Fibroblast of skin of abdomen (primary cell): ENCODE measurements at regions not wholly inside any gene's neighbourhood (a gene's known extent, or its start where the extent isn't known, plus 50 kb on each side); places are given as distances from the start of the nearest gene placed in this dataset.

Experiments
- DNase-seq: peaks from one replicate; pipeline ENCODE4 v3.0.0-alpha.2; 2013

GRCh38 chr5:62124266-62124665 lies 181.7 kb upstream of the KIF2A start:
- DNase-seq, result no peak

GRCh38 chr5:62126090-62126489 lies 179.9 kb upstream of the KIF2A start:
- no peak for DNase-seq

- DNase-seq, result no peak
These were observed 178.8 kb upstream of the KIF2A start for GRCh38 chr5:62127098-62127736.

GRCh38 chr5:62130107-62130506 lies 175.9 kb upstream of the KIF2A start:
- DNase-seq, result no peak

GRCh38 chr5:62132276-62132675 lies 173.7 kb upstream of the KIF2A start:
- DNase-seq, result peak; percentile 12

GRCh38 chr5:62133426-62133825 lies 172.6 kb upstream of the KIF2A start:
- no peak for DNase-seq

GRCh38 chr5:62134811-62135210 lies 171.2 kb upstream of the KIF2A start:
- DNase-seq, result peak; percentile 23

GRCh38 chr5:62137628-62138027 lies 168.4 kb upstream of the KIF2A start:
- no peak for DNase-seq

GRCh38 chr5:62138607-62139006 lies 167.4 kb upstream of the KIF2A start:
- no peak for DNase-seq

GRCh38 chr5:62139741-62140140 lies 166.3 kb upstream of the KIF2A start:
- no peak for DNase-seq

- no peak for DNase-seq
These were observed 163.7 kb upstream of the KIF2A start for GRCh38 chr5:62142351-62142750.

GRCh38 chr5:62143268-62144229 lies 162.5 kb upstream of the KIF2A start:
- DNase-seq, result peak; percentile 44

GRCh38 chr5:62144401-62145022 lies 161.5 kb upstream of the KIF2A start:
- DNase-seq, result peak; percentile 6

GRCh38 chr5:62149879-62150278 lies 156.1 kb upstream of the KIF2A start:
- no peak for DNase-seq

- DNase-seq, result no peak
These were observed 153.5 kb upstream of the KIF2A start for GRCh38 chr5:62152394-62153087.

- DNase-seq, result no peak
These were observed 151.2 kb upstream of the KIF2A start for GRCh38 chr5:62154758-62155157.

- no peak for DNase-seq
These were observed 150.0 kb upstream of the KIF2A start for GRCh38 chr5:62155988-62156387.

GRCh38 chr5:62167561-62168057 lies 138.4 kb upstream of the KIF2A start:
- no peak for DNase-seq

- no peak for DNase-seq
These were observed 137.3 kb upstream of the KIF2A start for GRCh38 chr5:62168506-62169281.

- DNase-seq, result no peak
These were observed 127.7 kb upstream of the KIF2A start for GRCh38 chr5:62178258-62178657.

- DNase-seq, result no peak
These were observed 123.2 kb upstream of the KIF2A start for GRCh38 chr5:62182802-62183201.

GRCh38 chr5:62183727-62184126 lies 122.3 kb upstream of the KIF2A start:
- no peak for DNase-seq
